B cell (primary cell): ENCODE measurements at regions not wholly inside any gene's neighbourhood (a gene's known extent, or its start where the extent isn't known, plus 50 kb on each side); places are given as distances from the start of the nearest gene placed in this dataset.

Experiments
- ATAC-seq: fragments of 200-7000 bp; cut with Tn5 transposase; one replicate; pipeline ENCODE4 v1.10.0; 2021; ENCODE audit warnings: low read depth, mild to moderate bottlenecking, moderate number of reproducible peaks, moderate library complexity
- CTCF ChIA-PET: fragments of 350-600 bp; sonication (Branson Sonifier 250); formaldehyde crosslinking; loops from one replicate; lab custom pipeline; 2021; ENCODE audit warnings: antibody characterized with exemption, inconsistent platforms; lab: Charles Lee
- POLR2A ChIA-PET: fragments of 350-600 bp; sonication (Branson Sonifier 250); formaldehyde crosslinking; loops from one replicate; lab custom pipeline; 2021; ENCODE audit warnings: antibody characterized with exemption; lab: Charles Lee
- DNase-seq: peaks from one replicate; pipeline ENCODE4 v3.0.0; 2013
- H2AFZ ChIP-seq: 2 replicates; pipeline ENCODE4 v1.6.1; 2012; ENCODE audit warnings: mild to moderate bottlenecking, low read depth, low read length; ENCODE audit not compliant: insufficient read depth, poor library complexity, severe bottlenecking
- H3K27ac ChIP-seq, 2 donors: 1 replicate in 1 of 2; 2 replicates in 1 of 2; pipeline ENCODE4 v1.5.1; 2012 to 2013; ENCODE audit warnings: low read length in 2 of 2, mild to moderate bottlenecking in 2 of 2, moderate library complexity in 1 of 2
- H3K27me3 ChIP-seq, 4 experiments: fragments of 200-600 bp in 1 of 4; sonication (generic) in 1 of 4; replicated peaks in 1 of 4; 1 replicate in 2 of 4; 2 replicates in 2 of 4; pipeline versions ENCODE4 v1.6.1 to v1.7.0; 2013 to 2016; ENCODE audit warnings: low read length in 3 of 4, mild to moderate bottlenecking in 2 of 4, mixed read lengths in 1 of 4, moderate library complexity in 1 of 4; ENCODE audit not compliant: insufficient read depth in 4 of 4, control insufficient read depth in 3 of 4; ENCODE audit errors: control extremely low read depth in 1 of 4
- H3K36me3 ChIP-seq, 2 experiments: replicated peaks in 1 of 2; 1 replicate in 1 of 2; 2 replicates in 1 of 2; pipeline versions ENCODE4 v1.6.1 to v1.7.1; 2013; ENCODE audit warnings: low read length in 1 of 2; ENCODE audit not compliant: insufficient read depth in 2 of 2, control insufficient read depth in 1 of 2; ENCODE audit errors: control extremely low read depth in 1 of 2, extremely low read depth in 1 of 2
- H3K4me1 ChIP-seq, 2 donors: fragments of 200-600 bp in 1 of 2; sonication (generic) in 1 of 2; 1 replicate in 1 of 2; 2 replicates in 1 of 2; pipeline versions ENCODE4 v1.5.1 to v1.6.1; 2013 to 2017; ENCODE audit warnings: low read length in 2 of 2; ENCODE audit not compliant: control insufficient read depth in 2 of 2, insufficient read depth in 2 of 2
- H3K4me2 ChIP-seq: replicated peaks from 2 replicates; pipeline ENCODE3; 2012; ENCODE audit warnings: mild to moderate bottlenecking, low read depth, low read length; ENCODE audit not compliant: poor library complexity, severe bottlenecking
- H3K4me3 ChIP-seq, 5 experiments: fragments of 200-600 bp in 1 of 5; sonication (generic) in 1 of 5; 1 replicate in 3 of 5; 2 replicates in 2 of 5; pipeline versions ENCODE4 v1.5.1 to v1.7.0; 2011 to 2016; ENCODE audit warnings: low read length in 4 of 5, mild to moderate bottlenecking in 4 of 5, low read depth in 2 of 5, control low read depth in 1 of 5, moderate library complexity in 1 of 5; ENCODE audit not compliant: insufficient read depth in 1 of 5; ENCODE audit errors: control extremely low read depth in 1 of 5, extremely low read depth in 1 of 5
- H3K79me2 ChIP-seq: fragments of 200-600 bp; sonication (generic); one replicate; pipeline ENCODE4 v1.6.0; 2016; ENCODE audit warnings: low read length; ENCODE audit not compliant: control insufficient read depth, insufficient read depth
- H3K9ac ChIP-seq: fragments of 200-600 bp; sonication (generic); 2 replicates; pipeline ENCODE4 v1.6.1; 2017; ENCODE audit warnings: mild to moderate bottlenecking, low read length, moderate library complexity
- H3K9me3 ChIP-seq, 3 donors: one replicate each; pipeline versions ENCODE4 v1.6.1 to v1.7.1; 2013; ENCODE audit warnings: low read length in 2 of 3; ENCODE audit not compliant: control insufficient read depth in 2 of 3, insufficient read depth in 1 of 3; ENCODE audit errors: control extremely low read depth in 1 of 3
- H4K20me1 ChIP-seq: 2 replicates; pipeline ENCODE4 v1.6.0; 2012; ENCODE audit warnings: mild to moderate bottlenecking, low read length; ENCODE audit not compliant: insufficient read depth, control insufficient read depth, poor library complexity, severe bottlenecking
- H3K27ac Mint-ChIP-seq: one replicate; pipeline ENCODE4 v1.8.0; 2021; ENCODE audit warnings: mixed read lengths
- H3K27me3 Mint-ChIP-seq: one replicate; pipeline ENCODE4 v1.8.0; 2021; ENCODE audit warnings: mixed read lengths
- H3K4me1 Mint-ChIP-seq: one replicate; pipeline ENCODE4 v1.8.0; 2021; ENCODE audit warnings: mixed read lengths
- H3K4me3 Mint-ChIP-seq: one replicate; pipeline ENCODE4 v1.8.0; 2021; ENCODE audit warnings: mixed read lengths
- H3K9me3 Mint-ChIP-seq: one replicate; pipeline ENCODE4 v1.8.0; 2022; ENCODE audit warnings: mixed read lengths; ENCODE audit not compliant: insufficient read depth
- EZH2 ChIP-seq: IDR thresholded peaks from 2 replicates; pipeline ENCODE4 v1.6.1; 2012; ENCODE audit warnings: borderline replicate concordance, low read depth, mild to moderate bottlenecking, moderate library complexity, low read length; ENCODE audit not compliant: insufficient read depth, poor library complexity, severe bottlenecking
- WGBS: methylation state at CpG from one replicate; pipeline ENCODE4 v1.1.5; 2013; ENCODE audit warnings: missing lambda C conversion rate; ENCODE audit not compliant: insufficient coverage; 5-methylcytosine and 5-hydroxymethylcytosine counted together
- intact Hi-C: fragments of 100-400 bp; cut with micrococcal nuclease; formaldehyde crosslinking; loops from one replicate; pipeline ENCODE4 v1.10.0; 2022
- TF ChIP-seq, protein P1 (sequence below): fragments of 200-600 bp; IDR thresholded peaks from one replicate; pipeline ENCODE4 v1.8.0; 2022; ENCODE audit warnings: antibody characterized with exemption, mild to moderate bottlenecking

DNA sequence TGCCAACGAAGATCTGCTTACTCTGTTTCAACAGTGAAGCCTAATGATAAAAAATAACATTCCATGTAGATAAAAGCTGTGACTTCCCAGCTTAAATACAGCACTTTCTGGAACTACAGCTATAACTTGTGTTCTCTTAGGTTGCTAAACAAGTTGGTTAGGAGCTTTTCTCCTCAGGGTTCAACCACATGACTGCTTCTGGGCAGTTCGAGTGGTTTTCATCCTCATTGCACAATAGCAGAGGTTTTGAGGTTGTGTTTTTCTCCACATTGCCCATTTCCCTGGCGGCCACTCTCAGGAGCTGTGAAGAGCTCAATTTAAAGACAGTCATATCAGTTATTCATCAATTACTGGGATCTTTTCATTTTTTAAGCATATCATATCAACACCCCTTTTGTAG, 102.2 kb upstream of the CYP1B1 start:
- no peak overlapping the region for H3K4me3 ChIP-seq
- no peak overlapping the region for H2AFZ ChIP-seq
- no peak for TF ChIP-seq EZH2
- TF ChIP-seq, protein P1, sequence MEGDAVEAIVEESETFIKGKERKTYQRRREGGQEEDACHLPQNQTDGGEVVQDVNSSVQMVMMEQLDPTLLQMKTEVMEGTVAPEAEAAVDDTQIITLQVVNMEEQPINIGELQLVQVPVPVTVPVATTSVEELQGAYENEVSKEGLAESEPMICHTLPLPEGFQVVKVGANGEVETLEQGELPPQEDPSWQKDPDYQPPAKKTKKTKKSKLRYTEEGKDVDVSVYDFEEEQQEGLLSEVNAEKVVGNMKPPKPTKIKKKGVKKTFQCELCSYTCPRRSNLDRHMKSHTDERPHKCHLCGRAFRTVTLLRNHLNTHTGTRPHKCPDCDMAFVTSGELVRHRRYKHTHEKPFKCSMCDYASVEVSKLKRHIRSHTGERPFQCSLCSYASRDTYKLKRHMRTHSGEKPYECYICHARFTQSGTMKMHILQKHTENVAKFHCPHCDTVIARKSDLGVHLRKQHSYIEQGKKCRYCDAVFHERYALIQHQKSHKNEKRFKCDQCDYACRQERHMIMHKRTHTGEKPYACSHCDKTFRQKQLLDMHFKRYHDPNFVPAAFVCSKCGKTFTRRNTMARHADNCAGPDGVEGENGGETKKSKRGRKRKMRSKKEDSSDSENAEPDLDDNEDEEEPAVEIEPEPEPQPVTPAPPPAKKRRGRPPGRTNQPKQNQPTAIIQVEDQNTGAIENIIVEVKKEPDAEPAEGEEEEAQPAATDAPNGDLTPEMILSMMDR, result no peak
- Mint-ChIP-seq H3K9me3 (no peaks in the 10 kb centered on the region), H3K27me3 (peaks cover 28% of the 10 kb centered on the region), H3K4me3 (no peak overlapping the region), H3K27ac (no peak overlapping the region), H3K4me1 (no peaks in the 10 kb centered on the region)
- no peak for ATAC-seq
- intact Hi-C loops, result no loop called here
- no peaks in the 10 kb centered on the region for H3K36me3 ChIP-seq
- ChIA-PET POLR2A (no interaction called here), CTCF (no interaction called here)
- DNase-seq, result no peak
- H3K4me2 ChIP-seq, result no peak overlapping the region
- H3K4me1 ChIP-seq, result no peaks in the 10 kb centered on the region
- no peak overlapping the region for H3K9ac ChIP-seq
- H3K79me2 ChIP-seq, result no peaks in the 10 kb centered on the region
- no peaks in the 10 kb centered on the region for H3K9me3 ChIP-seq
- H4K20me1 ChIP-seq, result no peaks in the 10 kb centered on the region
- no peak overlapping the region for H3K27ac ChIP-seq
- peaks cover 0 to 6% (median 0%) of the 10 kb centered on the region in 4 experiments for H3K27me3 ChIP-seq
- WGBS, result no CpG with 5 or more reads among the region's 3 CpGs

DNA sequence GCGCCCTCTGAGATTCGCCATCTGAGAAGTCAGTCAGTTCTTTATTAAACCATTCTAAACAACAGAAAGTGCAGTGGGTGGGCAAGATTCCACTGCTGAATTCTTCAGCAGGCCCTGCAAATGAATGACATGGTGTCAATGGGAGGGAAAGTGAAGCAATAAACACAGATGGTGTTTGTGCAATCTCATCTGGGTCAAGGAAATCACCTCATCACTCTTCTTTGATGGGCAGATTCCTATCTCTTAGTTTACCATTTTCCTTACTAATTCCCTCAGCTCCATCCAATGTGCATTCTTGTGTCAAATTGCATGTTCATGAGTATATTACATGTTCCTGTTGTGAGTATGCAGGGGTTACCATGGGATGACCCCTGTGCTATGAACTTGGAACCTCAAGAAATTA, 100.7 kb upstream of the CYP1B1 start:
- Mint-ChIP-seq H3K4me3 (no peak overlapping the region), H3K27me3 (peaks cover 35% of the 10 kb centered on the region), H3K4me1 (no peaks in the 10 kb centered on the region), H3K9me3 (no peaks in the 10 kb centered on the region), H3K27ac (no peak overlapping the region)
- Histone ChIP-seq H4K20me1 (no peaks in the 10 kb centered on the region), H3K4me1 (no peaks in the 10 kb centered on the region), H3K9me3 (no peaks in the 10 kb centered on the region), H3K9ac (no peak overlapping the region), H3K27ac (no peak overlapping the region), H3K27me3 (peaks cover 0 to 6% (median 0%) of the 10 kb centered on the region in 4 experiments), H3K36me3 (no peaks in the 10 kb centered on the region), H3K79me2 (no peaks in the 10 kb centered on the region), H3K4me3 (no peak overlapping the region), H2AFZ (no peak overlapping the region), H3K4me2 (no peak overlapping the region)
- no CpG with 5 or more reads among the region's 2 CpGs for WGBS
- intact Hi-C loops, result no loop called here
- ChIA-PET CTCF (no interaction called here), POLR2A (no interaction called here)
- TF ChIP-seq EZH2, result no peak
- TF ChIP-seq, protein P1, result no peak
- no peak for ATAC-seq
- DNase-seq, result no peak
